CD4-positive, alpha-beta T cell treated with Interleukin-15 for 1 hour (primary cell): ENCODE measurements at regions not wholly inside any gene's neighbourhood (a gene's known extent, or its start where the extent isn't known, plus 50 kb on each side); places are given as distances from the start of the nearest gene placed in this dataset.
"Not testable (repeated sequence)": the region's sequence is repeated elsewhere in the genome, so short reads cannot be mapped to it uniquely, and the experiment has no call there.

ENCODE experiments used
- DNase-seq: peaks from one replicate; pipeline ENCODE4 v3.0.0-alpha.2; 2020

GRCh38 chr11:44361813-44362212 is 51.9 kb upstream of the ALX4 start:
- no peak for DNase-seq

- DNase-seq = no peak
Measured at GRCh38 chr11:44363116-44363515, 53.2 kb upstream of the ALX4 start.

GRCh38 chr11:44364596-44364995 is 54.7 kb upstream of the ALX4 start:
- peak; percentile 10 for DNase-seq

- peak; percentile 9 for DNase-seq
Measured at GRCh38 chr11:44365616-44366015, 55.7 kb upstream of the ALX4 start.

- DNase-seq = no peak
Measured at GRCh38 chr11:44366026-44366425, 56.1 kb upstream of the ALX4 start.

- peak; percentile 2 for DNase-seq
Measured at GRCh38 chr11:44366741-44367140, 56.8 kb upstream of the ALX4 start.

DNA sequence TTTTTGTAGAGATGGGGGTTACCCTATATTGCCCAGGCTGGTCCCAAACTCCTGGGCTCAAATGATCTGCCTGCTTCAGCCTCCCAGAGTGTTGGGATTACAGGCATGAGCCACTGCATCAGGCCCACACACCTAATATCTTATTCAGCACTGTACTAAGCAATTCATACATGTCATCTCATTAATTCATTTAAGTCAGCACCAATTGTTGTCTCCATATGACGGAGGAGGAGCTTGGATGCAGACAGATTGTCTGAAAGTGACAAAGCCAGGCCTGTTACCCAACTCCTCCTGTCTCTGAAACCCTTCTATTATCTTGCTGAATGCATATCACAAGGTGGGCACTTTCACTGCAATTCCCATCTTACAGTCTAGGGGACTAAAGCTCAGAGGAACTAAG is 57.5 kb upstream of the ALX4 start:
- DNase-seq = no peak

- DNase-seq = peak; percentile 15
Measured at GRCh38 chr11:44368886-44369285, 58.9 kb upstream of the ALX4 start.

DNA sequence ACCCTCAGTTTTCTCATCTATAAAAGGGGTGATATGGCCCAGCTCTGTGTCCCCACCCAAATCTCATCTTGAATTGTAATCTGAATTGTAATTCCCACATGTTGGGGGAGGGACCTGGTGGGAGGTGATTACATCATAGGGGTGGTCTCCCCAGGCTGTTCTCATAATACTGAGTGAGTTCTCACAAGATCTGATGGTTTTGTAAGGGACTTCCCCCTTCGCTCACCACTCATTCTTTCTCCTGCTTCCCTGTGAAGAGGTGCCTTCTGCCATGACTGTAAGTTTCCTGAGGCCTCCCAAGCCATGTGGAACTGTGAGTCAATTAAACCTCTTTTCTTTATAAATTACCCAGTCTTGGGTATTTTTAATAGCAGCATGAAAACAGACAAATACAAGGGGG is 61.1 kb upstream of the ALX4 start:
- DNase-seq = not testable (repeated sequence)

- no peak for DNase-seq
Measured at GRCh38 chr11:44371706-44372105, 61.8 kb upstream of the ALX4 start.

GRCh38 chr11:44372989-44373388 is 63.0 kb upstream of the ALX4 start:
- peak; percentile 4 for DNase-seq

- no peak for DNase-seq
Measured at GRCh38 chr11:44374001-44374400, 64.1 kb upstream of the ALX4 start.

DNA sequence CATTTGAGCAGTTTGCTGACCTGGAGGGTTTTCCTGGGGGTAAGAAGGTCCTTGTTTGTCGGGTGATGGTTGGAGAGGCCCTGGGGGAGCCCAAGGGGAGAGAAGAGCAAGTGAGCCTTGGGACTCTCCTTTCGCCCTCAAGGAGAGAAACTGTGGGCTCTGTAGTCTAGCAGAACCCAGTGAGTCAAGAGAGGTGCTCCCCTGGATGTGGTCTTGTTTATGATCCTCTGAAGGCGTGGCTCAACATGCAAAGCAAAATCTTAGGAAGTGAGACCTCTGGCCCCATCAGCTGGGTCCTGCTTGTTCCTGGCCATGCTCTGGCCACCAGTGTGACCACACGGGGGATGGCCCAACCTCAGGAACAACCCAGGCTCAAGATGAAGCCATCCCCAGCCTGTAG is 66.5 kb upstream of the ALX4 start:
- DNase-seq = no peak

DNA sequence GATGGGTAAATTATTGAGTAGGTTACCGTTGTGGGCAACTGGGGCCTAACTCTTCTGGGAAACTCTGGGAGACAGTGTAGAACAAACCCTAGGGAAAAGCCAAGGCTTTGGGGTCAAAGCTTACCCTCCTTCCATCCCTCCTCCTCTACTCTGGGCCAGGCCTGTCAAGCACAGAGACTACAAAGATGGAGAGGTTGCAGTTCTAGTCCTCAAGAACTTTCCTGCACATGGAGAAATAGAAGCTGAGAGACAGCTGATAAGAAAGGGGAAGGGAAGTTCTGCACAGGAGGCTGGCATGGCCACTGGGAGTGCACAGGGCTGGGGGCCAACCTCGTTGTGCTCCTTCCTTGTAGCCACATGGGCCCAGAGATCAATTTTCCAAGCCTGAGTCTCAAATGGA is 67.2 kb upstream of the ALX4 start:
- no peak for DNase-seq

DNA sequence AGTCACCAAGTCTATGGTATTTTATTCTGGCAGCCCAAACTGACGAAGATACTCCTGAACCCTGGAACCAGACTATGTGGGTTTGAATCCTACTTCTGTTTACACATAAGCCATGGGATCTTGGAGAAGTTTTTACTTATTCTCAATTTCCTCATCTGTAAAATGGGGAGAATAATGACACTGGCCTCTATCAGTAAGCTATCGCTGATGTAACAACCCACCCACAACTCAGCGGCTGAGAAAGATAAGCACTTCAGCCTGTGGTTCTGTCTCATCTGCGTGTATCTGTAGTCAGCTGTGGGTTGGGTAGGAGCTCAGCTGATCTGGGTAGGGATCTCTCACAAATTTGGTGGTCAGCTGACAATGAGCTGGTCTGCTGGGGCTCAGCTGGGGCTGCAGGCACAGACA is 68.0 kb upstream of the ALX4 start:
- no peak for DNase-seq

- DNase-seq = no peak
Measured at GRCh38 chr11:44379141-44380008, 69.4 kb upstream of the ALX4 start.

- no peak for DNase-seq
Measured at GRCh38 chr11:44380009-44380313, 70.0 kb upstream of the ALX4 start.

GRCh38 chr11:44380820-44381219 is 70.9 kb upstream of the ALX4 start:
- no peak for DNase-seq

GRCh38 chr11:44381261-44381660 is 71.3 kb upstream of the ALX4 start:
- no peak for DNase-seq

- no peak for DNase-seq
Measured at GRCh38 chr11:44382118-44382517, 72.2 kb upstream of the ALX4 start.

GRCh38 chr11:44382656-44383240 is 72.8 kb upstream of the ALX4 start:
- no peak for DNase-seq

- DNase-seq = no peak
Measured at GRCh38 chr11:44383246-44383645, 73.3 kb upstream of the ALX4 start.

DNA sequence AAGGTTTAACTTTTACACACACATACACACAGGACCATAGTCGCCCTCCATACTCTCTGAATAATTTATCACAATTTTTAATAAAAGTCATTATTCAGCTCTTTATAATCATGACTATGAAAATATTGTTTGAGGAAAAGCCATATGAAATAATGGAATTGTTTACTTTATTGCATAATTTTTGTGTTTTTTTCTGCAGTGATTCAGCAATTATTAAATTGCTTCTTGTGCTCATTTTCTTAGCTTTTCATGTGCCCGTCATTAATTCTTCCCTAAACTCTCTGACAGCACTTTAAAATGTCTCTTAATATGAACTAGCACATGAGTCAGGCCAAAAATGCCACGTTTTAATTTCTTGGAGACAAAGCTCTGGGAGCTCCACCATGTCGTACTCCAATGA is 77.5 kb upstream of the ALX4 start:
- no peak for DNase-seq

- no peak for DNase-seq
Measured at GRCh38 chr11:44387825-44388224, 77.9 kb upstream of the ALX4 start.
